Right lobe of liver (tissue), 6 donors: ENCODE measurements at regions not wholly inside any gene's neighbourhood (a gene's known extent, or its start where the extent isn't known, plus 50 kb on each side); places are given as distances from the start of the nearest gene placed in this dataset.

Experiments used
- ATAC-seq, 4 donors: fragments of 200-7000 bp; cut with Tn5 transposase; one replicate each; pipeline ENCODE4 v1.9.1; 2020; ENCODE audit warnings: mild to moderate bottlenecking in 4 of 4, moderate library complexity in 4 of 4
- DNase-seq, 3 donors: peaks; one replicate each; pipeline ENCODE4 v3.0.0-alpha.2; 2020
- H3K27ac ChIP-seq, 3 donors: fragments of 200-600 bp; one replicate each; pipeline ENCODE4 v1.8.0; 2022
- H3K27me3 ChIP-seq, 2 donors: fragments of 200-600 bp; one replicate each; pipeline ENCODE4 v1.8.0; 2022
- H3K36me3 ChIP-seq, 4 donors: fragments of 200-600 bp; sonication (generic) in 1 of 4; one replicate each; pipeline versions ENCODE4 v1.5.1 to v1.8.0; 2017 to 2022; ENCODE audit warnings: control low read depth in 1 of 4
- H3K4me1 ChIP-seq, 4 donors: fragments of 200-600 bp; sonication (generic) in 1 of 4; one replicate each; pipeline versions ENCODE4 v1.5.1 to v1.8.0; 2017 to 2022; ENCODE audit warnings: control low read depth in 1 of 4
- H3K4me3 ChIP-seq, 3 donors: fragments of 200-600 bp; one replicate each; pipeline ENCODE4 v1.8.0; 2022
- H3K9me3 ChIP-seq, 4 donors: fragments of 200-600 bp; sonication (generic) in 1 of 4; one replicate each; pipeline versions ENCODE4 v1.5.1 to v1.8.0; 2017 to 2022; ENCODE audit warnings: control low read depth in 1 of 4
- POLR2A ChIP-seq: fragments of 450-650 bp; IDR thresholded peaks from one replicate; pipeline ENCODE4 v1.6.1; 2017; ENCODE audit warnings: antibody characterized with exemption, mild to moderate bottlenecking
- WGBS: methylation state at CpG from one replicate; pipeline ENCODE4 v1.1.6; 2018; ENCODE audit warnings: low coverage, low lambda C conversion rate; ENCODE audit not compliant: insufficient coverage; ENCODE audit errors: missing lambda C conversion rate; 5-methylcytosine and 5-hydroxymethylcytosine counted together
- intact Hi-C, 2 donors: fragments of 100-400 bp; cut with DNase I; formaldehyde crosslinking; loops; one replicate each; pipeline versions ENCODE4 v1.11.2 to v1.14.1; 2022
- TF ChIP-seq, protein P1 (sequence below), 4 donors: fragments of 200-600 bp in 3 of 4; fragments of 450-650 bp in 1 of 4; IDR thresholded peaks; one replicate each; pipeline versions ENCODE4 v1.5.1 to v1.8.0; 2016 to 2022; ENCODE audit warnings: antibody characterized with exemption in 4 of 4, mild to moderate bottlenecking in 2 of 4
- donor health status: DM: no; HTN: yes; CAD: no.
- donor health status: DM: no; HTN: no; CAD: no.
- donor health status: DM: no; HTN: no; CAD: no.
- donor health status: DM: no; HTN: yes; CAD: no.
- donor health status: DM: no; HTN: yes; CAD: no.

DNA sequence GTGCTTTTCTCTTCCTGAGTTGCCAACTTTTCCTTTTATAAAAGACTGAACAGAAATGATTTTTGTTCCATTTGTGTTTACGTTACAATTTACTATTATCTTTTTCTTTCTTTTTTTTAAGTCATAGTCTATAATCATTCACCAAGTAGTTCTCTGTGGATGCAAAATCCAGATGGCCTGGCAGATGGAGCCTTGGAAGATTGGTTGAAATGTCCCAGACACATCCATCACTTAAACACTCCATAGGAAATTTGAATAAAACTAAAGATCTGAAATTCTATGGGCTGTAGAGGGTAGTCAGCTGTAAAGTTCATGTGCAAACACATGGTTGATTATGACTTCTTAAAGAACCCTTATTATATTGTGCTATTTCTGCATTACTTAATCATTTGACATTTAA, 164.8 kb upstream of the DOCK10 start:
- TF ChIP-seq, protein P1, sequence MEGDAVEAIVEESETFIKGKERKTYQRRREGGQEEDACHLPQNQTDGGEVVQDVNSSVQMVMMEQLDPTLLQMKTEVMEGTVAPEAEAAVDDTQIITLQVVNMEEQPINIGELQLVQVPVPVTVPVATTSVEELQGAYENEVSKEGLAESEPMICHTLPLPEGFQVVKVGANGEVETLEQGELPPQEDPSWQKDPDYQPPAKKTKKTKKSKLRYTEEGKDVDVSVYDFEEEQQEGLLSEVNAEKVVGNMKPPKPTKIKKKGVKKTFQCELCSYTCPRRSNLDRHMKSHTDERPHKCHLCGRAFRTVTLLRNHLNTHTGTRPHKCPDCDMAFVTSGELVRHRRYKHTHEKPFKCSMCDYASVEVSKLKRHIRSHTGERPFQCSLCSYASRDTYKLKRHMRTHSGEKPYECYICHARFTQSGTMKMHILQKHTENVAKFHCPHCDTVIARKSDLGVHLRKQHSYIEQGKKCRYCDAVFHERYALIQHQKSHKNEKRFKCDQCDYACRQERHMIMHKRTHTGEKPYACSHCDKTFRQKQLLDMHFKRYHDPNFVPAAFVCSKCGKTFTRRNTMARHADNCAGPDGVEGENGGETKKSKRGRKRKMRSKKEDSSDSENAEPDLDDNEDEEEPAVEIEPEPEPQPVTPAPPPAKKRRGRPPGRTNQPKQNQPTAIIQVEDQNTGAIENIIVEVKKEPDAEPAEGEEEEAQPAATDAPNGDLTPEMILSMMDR (IDR thresholded peaks at IDR 0.05): no peak
- TF ChIP-seq POLR2A: no peak
- H3K4me1 ChIP-seq: no peaks in the 10 kb centered on the region
- H3K9me3 ChIP-seq: no peaks in the 10 kb centered on the region
- no peaks in the 10 kb centered on the region for H3K36me3 ChIP-seq
- intact Hi-C loops: no loop called here
- 50% methylated on average over 1 of the region's 1 CpG for WGBS
- H3K27me3 ChIP-seq: no peaks in the 10 kb centered on the region
- H3K4me3 ChIP-seq: no peak overlapping the region
- DNase-seq (no peak), ATAC-seq (no peak)
- no peak overlapping the region for H3K27ac ChIP-seq

DNA sequence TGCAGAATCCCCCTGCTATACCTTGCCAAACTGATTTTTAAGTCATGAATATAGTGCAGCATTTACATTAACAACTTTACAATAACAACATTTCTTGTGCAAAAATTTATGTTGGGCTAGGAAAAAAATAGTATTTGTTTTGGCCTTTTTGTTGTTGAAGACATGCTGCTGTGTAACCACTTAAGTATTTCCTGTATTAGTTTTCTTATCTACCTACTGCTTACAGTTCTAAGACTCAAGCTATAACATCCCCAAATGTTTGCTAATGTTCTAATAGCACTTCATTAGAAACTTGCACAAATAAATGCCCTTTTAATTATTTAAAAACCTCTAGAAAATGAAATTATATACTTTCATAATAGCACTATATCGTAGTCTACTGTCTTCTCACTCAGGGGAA, 154.3 kb upstream of the DOCK10 start:
- no peaks in the 10 kb centered on the region for H3K4me1 ChIP-seq
- H3K4me3 ChIP-seq: no peak overlapping the region
- ATAC-seq: no peak
- TF ChIP-seq POLR2A: no peak
- TF ChIP-seq, protein P1 (IDR thresholded peaks at IDR 0.05): no peak
- intact Hi-C loops: no loop called here
- no peaks in the 10 kb centered on the region for H3K9me3 ChIP-seq
- no peaks in the 10 kb centered on the region for H3K27me3 ChIP-seq
- H3K27ac ChIP-seq: no peak overlapping the region
- no peaks in the 10 kb centered on the region for H3K36me3 ChIP-seq
- WGBS: 32% methylated on average over 1 of the region's 1 CpG
- no peak for DNase-seq

DNA sequence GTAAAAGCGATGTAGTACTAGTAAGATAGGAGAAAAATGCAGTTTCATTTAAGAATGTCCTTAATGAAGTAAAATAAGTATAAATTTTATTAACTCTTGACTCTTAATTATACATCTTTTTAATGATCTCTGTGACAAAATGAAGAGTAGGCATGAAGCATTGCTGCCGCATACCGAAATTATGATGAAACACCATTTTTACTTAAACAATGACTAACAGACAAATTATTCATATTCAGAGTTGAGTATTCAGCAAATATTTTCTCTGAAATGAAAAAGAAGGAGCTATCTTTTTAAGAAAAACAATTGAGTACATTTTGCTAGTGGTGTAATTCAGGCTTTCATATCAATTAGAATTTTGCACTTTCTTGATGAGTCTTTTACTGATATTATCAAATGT, 150.6 kb upstream of the DOCK10 start:
- intact Hi-C loops: no loop called here
- no peak for TF ChIP-seq POLR2A
- Histone ChIP-seq H3K27ac (no peak overlapping the region), H3K4me1 (no peaks in the 10 kb centered on the region), H3K4me3 (no peak overlapping the region), H3K36me3 (no peaks in the 10 kb centered on the region), H3K9me3 (no peaks in the 10 kb centered on the region), H3K27me3 (no peaks in the 10 kb centered on the region)
- ATAC-seq: no peak
- 66% methylated on average over 3 of the region's 3 CpGs for WGBS
- DNase-seq: no peak

DNA sequence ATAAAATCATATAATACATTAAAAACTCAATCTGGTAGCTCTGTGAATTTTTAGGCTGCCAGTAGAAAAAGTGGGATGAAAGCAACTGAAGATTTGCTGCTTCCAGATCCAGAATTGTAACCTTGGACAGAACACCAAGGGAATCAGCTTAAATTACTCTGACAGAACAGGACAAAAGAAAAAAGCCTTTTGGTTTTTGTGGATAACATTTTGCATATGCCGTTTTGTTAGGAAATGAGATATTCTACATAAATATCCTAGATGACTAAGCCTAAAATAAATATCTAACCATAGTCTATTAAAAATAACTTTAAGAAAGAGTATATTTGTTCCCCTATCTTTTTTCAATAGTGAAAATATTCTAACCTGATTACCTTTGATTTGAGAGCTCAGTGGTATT, 148.7 kb upstream of the DOCK10 start:
- no peak for ATAC-seq
- H3K4me3 ChIP-seq: no peak overlapping the region
- TF ChIP-seq, protein P1 (IDR thresholded peaks at IDR 0.05): no peak
- no peak for TF ChIP-seq POLR2A
- intact Hi-C loops: no loop called here
- H3K36me3 ChIP-seq: no peaks in the 10 kb centered on the region
- WGBS: 53% methylated on average over 1 of the region's 1 CpG
- H3K4me1 ChIP-seq: no peaks in the 10 kb centered on the region
- no peak for DNase-seq
- H3K9me3 ChIP-seq: no peaks in the 10 kb centered on the region
- H3K27ac ChIP-seq: no peak overlapping the region
- H3K27me3 ChIP-seq: no peaks in the 10 kb centered on the region

DNA sequence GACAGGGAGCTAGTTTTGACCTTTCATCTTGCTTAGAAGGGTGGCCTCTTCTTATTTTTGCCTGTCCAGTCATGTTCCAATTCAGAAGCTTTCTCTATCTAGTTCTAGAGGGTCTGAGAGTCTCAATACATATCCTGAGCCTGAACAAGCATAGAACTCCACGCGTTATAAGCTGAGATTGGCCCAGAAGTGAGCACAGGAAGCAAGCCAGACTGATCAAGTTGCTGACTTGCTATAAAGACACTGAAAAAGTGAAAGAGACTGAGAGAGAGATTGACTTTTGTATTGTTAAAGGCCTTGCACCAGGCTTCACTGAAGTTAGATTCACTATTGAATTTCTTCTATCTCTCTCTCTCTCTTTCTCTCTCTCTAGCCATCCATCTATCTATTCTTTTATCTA, 142.7 kb upstream of the DOCK10 start:
- Histone ChIP-seq H3K4me1 (no peaks in the 10 kb centered on the region), H3K27ac (no peak overlapping the region), H3K36me3 (no peaks in the 10 kb centered on the region), H3K27me3 (no peaks in the 10 kb centered on the region), H3K4me3 (no peak overlapping the region), H3K9me3 (no peaks in the 10 kb centered on the region)
- ATAC-seq (no peak), DNase-seq (no peak)
- TF ChIP-seq POLR2A: no peak
- TF ChIP-seq, protein P1 (IDR thresholded peaks at IDR 0.05): no peak
- 46% methylated on average over 2 of the region's 2 CpGs for WGBS
- intact Hi-C loops: no loop called here
